ENCODE measurements at regions not wholly inside any gene's neighbourhood (a gene's known extent, or its start where the extent isn't known, plus 50 kb on each side); places are given as distances from the start of the nearest gene placed in this dataset.

GRCh38 chr4:58048491-58048890 is 938.3 kb upstream of the IGFBP7 start:
- Histone ChIP-seq H3K9ac (replicated peaks; ENCODE audit: extremely low read depth, insufficient read depth, low read length) (no peak overlapping the region), H3K27ac (ENCODE audit: insufficient read depth, low read depth, low read length) (no peak overlapping the region), H2AFZ (ENCODE audit: low read depth, low read length) (no peak overlapping the region), H3K79me2 (ENCODE audit: control insufficient read depth, insufficient read depth, low read length) (no peaks in the 10 kb centered on the region), H3K4me1 (ENCODE audit: control insufficient read depth, extremely low read depth, insufficient read depth, low read length) (no peaks in the 10 kb centered on the region), H4K20me1 (replicated peaks; ENCODE audit: control insufficient read depth, extremely low read depth, insufficient read depth, low read length) (no peaks in the 10 kb centered on the region), H3K9me3 (replicated peaks; ENCODE audit: control insufficient read depth, insufficient read depth, low read length) (no peaks in the 10 kb centered on the region), H3K4me3 (replicated peaks in 1 of 3; ENCODE audit: insufficient read depth in 1 of 3, low read depth in 1 of 3, low read length in 3 of 3) (no peak overlapping the region), H3K4me2 (ENCODE audit: insufficient read depth, low read length) (no peak overlapping the region), H3K36me3 (ENCODE audit: control insufficient read depth in 2 of 2, extremely low read depth in 1 of 2, insufficient read depth in 2 of 2, low read length in 2 of 2) (no peaks in the 10 kb centered on the region), H3K9me1 (replicated peaks; ENCODE audit: control insufficient read depth, extremely low read depth, insufficient read depth, low read length) (no peaks in the 10 kb centered on the region), H3K27me3 (ENCODE audit: control insufficient read depth in 2 of 2, insufficient read depth in 2 of 2, low read length in 2 of 2) (no peaks in the 10 kb centered on the region)
- ChIA-PET CTCF (no interaction called here), POLR2A (no interaction called here)
- no peak for DNase-seq (ENCODE audit: low read depth, low spot score)
- TF ChIP-seq JUN (IDR thresholded peaks at IDR 0.05; ENCODE audit: borderline replicate concordance, insufficient read depth, insufficient read length, low read depth): no peak
- no peak for TF ChIP-seq POLR2AphosphoS5 (IDR thresholded peaks at IDR 0.05; ENCODE audit: insufficient read depth, low read depth, low read length)
- no peak for TF ChIP-seq EZH2 (IDR thresholded peaks at IDR 0.05; ENCODE audit: borderline replicate concordance, low read depth, low read length, severe bottlenecking)
- no peak for TF ChIP-seq GATA2 (IDR thresholded peaks at IDR 0.05; ENCODE audit: insufficient read depth, insufficient read length, low read depth, low read length)
- intact Hi-C loops (cut with micrococcal nuclease): no loop called here
- dilution Hi-C loops (cut with MboI; ENCODE audit: extremely low pct_ligation_motif_present, low sequenced_read_pairs): no loop called here
- BruUV-seq (replicated peaks): no TSS peak
- FAIRE-seq: no peak

GRCh38 chr4:58042176-58042575 is 932.0 kb upstream of the IGFBP7 start:
- DNase-seq (ENCODE audit: low read depth, low spot score) (no peak), FAIRE-seq (no peak)
- no peaks in the 10 kb centered on the region for H3K9me1 ChIP-seq (replicated peaks; ENCODE audit: control insufficient read depth, extremely low read depth, insufficient read depth, low read length)
- H3K9ac ChIP-seq (replicated peaks; ENCODE audit: extremely low read depth, insufficient read depth, low read length): no peak overlapping the region
- no peak overlapping the region for H3K4me2 ChIP-seq (ENCODE audit: insufficient read depth, low read length)
- dilution Hi-C loops (cut with MboI; ENCODE audit: extremely low pct_ligation_motif_present, low sequenced_read_pairs): no loop called here
- BruUV-seq (replicated peaks): no TSS peak
- no peak overlapping the region for H3K27ac ChIP-seq (ENCODE audit: insufficient read depth, low read depth, low read length)
- H3K27me3 ChIP-seq (ENCODE audit: control insufficient read depth in 2 of 2, insufficient read depth in 2 of 2, low read length in 2 of 2): no peaks in the 10 kb centered on the region
- no peak for TF ChIP-seq POLR2AphosphoS5 (IDR thresholded peaks at IDR 0.05; ENCODE audit: insufficient read depth, low read depth, low read length)
- TF ChIP-seq FOS (IDR thresholded peaks at IDR 0.05; ENCODE audit: borderline replicate concordance, insufficient read depth, low read length): no peak
- TF ChIP-seq POLR2A (IDR thresholded peaks at IDR 0.05; ENCODE audit: low read depth, low read length): no peak
- TF ChIP-seq MYC (IDR thresholded peaks at IDR 0.05; ENCODE audit: low read depth, low read length): no peak
- TF ChIP-seq JUN (IDR thresholded peaks at IDR 0.05; ENCODE audit: borderline replicate concordance, insufficient read depth, insufficient read length, low read depth): no peak
- TF ChIP-seq GATA2 (IDR thresholded peaks at IDR 0.05; ENCODE audit: insufficient read depth, insufficient read length, low read depth, low read length): no peak
- no peak overlapping the region for H2AFZ ChIP-seq (ENCODE audit: low read depth, low read length)
- no peaks in the 10 kb centered on the region for H3K4me1 ChIP-seq (ENCODE audit: control insufficient read depth, extremely low read depth, insufficient read depth, low read length)
- peaks cover 4% of the 10 kb centered on the region for H3K9me3 ChIP-seq (replicated peaks; ENCODE audit: control insufficient read depth, insufficient read depth, low read length)
- CTCF ChIA-PET: no interaction called here
- POLR2A ChIA-PET: no interaction called here
- H3K36me3 ChIP-seq (ENCODE audit: control insufficient read depth in 2 of 2, extremely low read depth in 1 of 2, insufficient read depth in 2 of 2, low read length in 2 of 2): no peaks in the 10 kb centered on the region
- no peaks in the 10 kb centered on the region for H4K20me1 ChIP-seq (replicated peaks; ENCODE audit: control insufficient read depth, extremely low read depth, insufficient read depth, low read length)
- no peaks in the 10 kb centered on the region for H3K79me2 ChIP-seq (ENCODE audit: control insufficient read depth, insufficient read depth, low read length)
- intact Hi-C loops (cut with micrococcal nuclease): no loop called here
- H3K4me3 ChIP-seq (replicated peaks in 1 of 3; ENCODE audit: insufficient read depth in 1 of 3, low read depth in 1 of 3, low read length in 3 of 3): no peak overlapping the region

Measured in endothelial cell of umbilical vein (primary cell).